ENCODE measurements at regions not wholly inside any gene's neighbourhood (a gene's known extent, or its start where the extent isn't known, plus 50 kb on each side); places are given as distances from the start of the nearest gene placed in this dataset.
A peak's percentile ranks its signal among the peaks of the same experiment; 100 is the strongest.

GRCh38 chr2:17179145-17179808 is 339.0 kb downstream of the RAD51AP2 start:
- Histone ChIP-seq H3K36me3 (no peaks in the 10 kb centered on the region), H3K4me3 (no peak overlapping the region), H3K4me1 (no peaks in the 10 kb centered on the region), H3K27ac (no peak overlapping the region), H3K9me3 (no peaks in the 10 kb centered on the region), H3K27me3 (no peaks in the 10 kb centered on the region)
- intact Hi-C loops (cut with DNase I), result no loop called here
- DNase-seq (no peak), ATAC-seq (no peak)
- TF ChIP-seq, protein P1, sequence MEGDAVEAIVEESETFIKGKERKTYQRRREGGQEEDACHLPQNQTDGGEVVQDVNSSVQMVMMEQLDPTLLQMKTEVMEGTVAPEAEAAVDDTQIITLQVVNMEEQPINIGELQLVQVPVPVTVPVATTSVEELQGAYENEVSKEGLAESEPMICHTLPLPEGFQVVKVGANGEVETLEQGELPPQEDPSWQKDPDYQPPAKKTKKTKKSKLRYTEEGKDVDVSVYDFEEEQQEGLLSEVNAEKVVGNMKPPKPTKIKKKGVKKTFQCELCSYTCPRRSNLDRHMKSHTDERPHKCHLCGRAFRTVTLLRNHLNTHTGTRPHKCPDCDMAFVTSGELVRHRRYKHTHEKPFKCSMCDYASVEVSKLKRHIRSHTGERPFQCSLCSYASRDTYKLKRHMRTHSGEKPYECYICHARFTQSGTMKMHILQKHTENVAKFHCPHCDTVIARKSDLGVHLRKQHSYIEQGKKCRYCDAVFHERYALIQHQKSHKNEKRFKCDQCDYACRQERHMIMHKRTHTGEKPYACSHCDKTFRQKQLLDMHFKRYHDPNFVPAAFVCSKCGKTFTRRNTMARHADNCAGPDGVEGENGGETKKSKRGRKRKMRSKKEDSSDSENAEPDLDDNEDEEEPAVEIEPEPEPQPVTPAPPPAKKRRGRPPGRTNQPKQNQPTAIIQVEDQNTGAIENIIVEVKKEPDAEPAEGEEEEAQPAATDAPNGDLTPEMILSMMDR (IDR thresholded peaks at IDR 0.05), result no peak

DNA sequence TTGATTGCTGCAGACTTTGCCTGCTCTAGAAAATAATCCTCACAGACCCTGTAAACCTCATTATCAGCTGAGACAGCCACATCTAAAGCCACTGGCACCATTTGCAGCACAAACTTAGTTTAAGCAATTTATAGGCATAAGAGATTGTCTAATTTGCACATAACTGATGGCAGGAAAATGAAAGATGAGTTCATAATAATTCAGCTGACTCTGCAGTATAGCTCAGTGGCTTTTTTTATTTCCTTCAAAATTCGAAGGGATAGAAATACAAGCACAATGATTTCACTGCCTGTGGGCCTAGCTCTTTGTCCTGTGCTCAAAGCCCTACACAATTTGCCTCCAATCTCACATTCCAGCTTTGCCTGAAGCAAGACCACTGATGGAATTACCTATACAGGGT is 341.2 kb downstream of the RAD51AP2 start:
- TF ChIP-seq, protein P1 (IDR thresholded peaks at IDR 0.05), result no peak
- no peaks in the 10 kb centered on the region for H3K9me3 ChIP-seq
- no peak overlapping the region for H3K27ac ChIP-seq
- H3K27me3 ChIP-seq, result no peaks in the 10 kb centered on the region
- intact Hi-C loops (cut with DNase I), result no loop called here
- H3K4me1 ChIP-seq, result no peaks in the 10 kb centered on the region
- no peaks in the 10 kb centered on the region for H3K36me3 ChIP-seq
- ATAC-seq, result no peak
- H3K4me3 ChIP-seq, result no peak overlapping the region
- DNase-seq, result no peak

- intact Hi-C loops (cut with DNase I), result no loop called here
- H3K27ac ChIP-seq, result no peak overlapping the region
- DNase-seq, result peak in 2 of 4 donors; percentile 14 to 40
- TF ChIP-seq, protein P1 (IDR thresholded peaks at IDR 0.05), result peak; percentile 40 to 60
- H3K9me3 ChIP-seq, result no peaks in the 10 kb centered on the region
- no peak overlapping the region for H3K4me3 ChIP-seq
- H3K36me3 ChIP-seq, result no peaks in the 10 kb centered on the region
- ATAC-seq, result peak; percentile 73
- no peaks in the 10 kb centered on the region for H3K4me1 ChIP-seq
- no peaks in the 10 kb centered on the region for H3K27me3 ChIP-seq
These were observed 346.7 kb downstream of the RAD51AP2 start for GRCh38 chr2:17171446-17172049.

GRCh38 chr2:17166506-17166905 is 351.7 kb downstream of the RAD51AP2 start:
- no peaks in the 10 kb centered on the region for H3K36me3 ChIP-seq
- no peaks in the 10 kb centered on the region for H3K27me3 ChIP-seq
- intact Hi-C loops (cut with DNase I), result no loop called here
- H3K4me3 ChIP-seq, result no peak overlapping the region
- TF ChIP-seq, protein P1 (IDR thresholded peaks at IDR 0.05), result no peak
- no peaks in the 10 kb centered on the region for H3K4me1 ChIP-seq
- no peaks in the 10 kb centered on the region for H3K9me3 ChIP-seq
- no peak overlapping the region for H3K27ac ChIP-seq
- DNase-seq (no peak), ATAC-seq (no peak)

DNA sequence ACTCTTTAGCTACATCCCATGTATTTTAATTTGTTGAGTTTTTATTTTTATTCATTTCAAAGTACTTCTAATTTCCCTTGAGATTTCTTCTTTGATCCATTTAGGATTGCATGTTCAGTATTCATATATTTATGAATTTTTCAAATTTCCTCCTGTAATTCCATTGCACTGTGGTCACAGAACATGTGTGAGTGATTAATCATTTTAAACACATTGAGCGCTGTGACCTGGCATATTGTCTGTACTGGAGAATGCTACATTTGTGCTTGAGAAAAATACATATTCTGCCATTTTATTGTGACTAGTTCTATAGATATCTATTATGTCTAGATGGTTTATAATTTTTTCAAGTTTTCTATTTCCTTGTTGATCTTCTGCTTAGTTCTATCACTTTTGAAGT is 353.7 kb downstream of the RAD51AP2 start:
- intact Hi-C loops (cut with DNase I), result no loop called here
- H3K27ac ChIP-seq, result no peak overlapping the region
- TF ChIP-seq, protein P1 (IDR thresholded peaks at IDR 0.05), result no peak
- no peak overlapping the region for H3K4me3 ChIP-seq
- no peak for DNase-seq
- ATAC-seq, result no peak
- no peaks in the 10 kb centered on the region for H3K4me1 ChIP-seq
- H3K9me3 ChIP-seq, result no peaks in the 10 kb centered on the region
- no peaks in the 10 kb centered on the region for H3K36me3 ChIP-seq
- no peaks in the 10 kb centered on the region for H3K27me3 ChIP-seq

All from left lung (tissue), 4 donors.